ENCODE measurements at regions not wholly inside any gene's neighbourhood (a gene's known extent, or its start where the extent isn't known, plus 50 kb on each side); places are given as distances from the start of the nearest gene placed in this dataset.

GRCh38 chr5:92644266-92644886 lies 936.6 kb downstream of the NR2F1-AS1 start:
- TF ChIP-seq CTCF (IDR thresholded peaks at IDR 0.05; ENCODE audit: low read depth, low read length) (no peak), EZH2phosphoT487 (IDR thresholded peaks at IDR 0.05; ENCODE audit: low read depth) (no peak)

Measured in OCI-LY3 (cell line).